Activated CD4-positive, alpha-beta T cell treated with anti-CD3 and anti-CD28 coated beads, Interleukin-2, amount 50 U/mL, for 1 hour (primary cell): ENCODE measurements at regions not wholly inside any gene's neighbourhood (a gene's known extent, or its start where the extent isn't known, plus 50 kb on each side); places are given as distances from the start of the nearest gene placed in this dataset.
A peak's percentile ranks its signal among the peaks of the same experiment; 100 is the strongest.
"Not testable (repeated sequence)": the region's sequence is repeated elsewhere in the genome, so short reads cannot be mapped to it uniquely, and the experiment has no call there.

ENCODE experiments used
- DNase-seq: peaks from one replicate; pipeline ENCODE4 v3.0.0-alpha.2; 2020

- no peak for DNase-seq
Observed at GRCh38 chr10:3944591-3944990, 159.6 kb upstream of the KLF6 start.

GRCh38 chr10:3943695-3944257 lies 158.8 kb upstream of the KLF6 start:
- no peak for DNase-seq

DNA sequence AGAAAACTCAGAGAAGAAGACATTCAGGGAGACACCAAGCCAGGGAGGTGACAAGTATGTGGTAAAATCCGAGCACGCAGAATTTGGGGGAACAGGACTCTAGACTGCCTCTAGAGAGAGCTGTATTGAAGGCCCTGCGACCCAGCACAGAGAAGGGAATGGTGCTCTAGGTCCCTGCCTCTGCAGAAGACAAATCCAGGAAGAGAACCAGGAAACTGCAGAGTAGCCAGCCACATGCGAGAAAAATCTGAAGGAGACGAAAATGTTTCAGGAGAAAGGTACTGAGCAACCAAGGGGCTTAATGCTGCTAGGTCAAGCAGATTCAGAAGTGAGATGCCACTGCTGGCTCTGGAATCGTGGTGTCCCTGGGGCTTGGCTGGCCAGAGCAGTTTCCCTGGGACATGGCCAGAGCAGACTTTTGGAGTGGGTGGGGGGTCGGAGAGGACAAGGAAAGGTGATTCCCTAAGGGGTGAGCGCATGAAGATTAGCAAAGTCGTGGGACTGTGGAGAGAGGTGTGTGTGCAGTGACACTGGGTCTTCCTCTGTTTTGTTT lies 158.0 kb upstream of the KLF6 start:
- no peak for DNase-seq

- DNase-seq = no peak
Observed at GRCh38 chr10:3941676-3942075, 156.7 kb upstream of the KLF6 start.

DNA sequence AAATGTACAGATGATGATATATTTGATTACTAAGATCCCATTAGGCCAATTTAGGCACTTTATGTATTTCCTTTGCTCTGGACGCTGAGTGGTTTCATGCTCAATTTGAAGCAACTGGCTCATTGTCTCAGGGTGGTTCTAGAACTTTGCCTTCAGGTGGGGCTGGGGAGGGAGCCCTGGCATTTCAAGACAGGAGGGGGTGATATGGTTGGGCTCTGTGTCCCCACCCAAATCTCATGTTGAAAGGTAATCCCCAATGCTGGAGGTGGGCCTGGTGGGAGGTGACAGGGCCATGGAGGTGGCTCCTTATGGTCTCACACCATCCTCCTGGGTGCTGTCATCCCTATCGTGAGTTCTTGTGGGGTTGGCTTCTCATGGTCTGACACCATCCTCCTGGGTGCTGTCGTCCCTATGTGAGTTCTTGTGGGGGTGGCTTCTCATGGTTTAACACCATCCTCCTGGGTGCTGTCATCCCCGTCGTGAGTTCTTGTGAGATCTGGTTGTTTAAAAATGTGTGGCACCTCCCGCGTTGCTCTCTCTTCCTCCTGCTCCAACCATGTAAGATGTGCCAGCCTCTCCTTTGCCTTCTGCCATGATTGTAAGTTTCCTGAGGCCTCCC lies 151.5 kb upstream of the KLF6 start:
- no peak for DNase-seq

DNA sequence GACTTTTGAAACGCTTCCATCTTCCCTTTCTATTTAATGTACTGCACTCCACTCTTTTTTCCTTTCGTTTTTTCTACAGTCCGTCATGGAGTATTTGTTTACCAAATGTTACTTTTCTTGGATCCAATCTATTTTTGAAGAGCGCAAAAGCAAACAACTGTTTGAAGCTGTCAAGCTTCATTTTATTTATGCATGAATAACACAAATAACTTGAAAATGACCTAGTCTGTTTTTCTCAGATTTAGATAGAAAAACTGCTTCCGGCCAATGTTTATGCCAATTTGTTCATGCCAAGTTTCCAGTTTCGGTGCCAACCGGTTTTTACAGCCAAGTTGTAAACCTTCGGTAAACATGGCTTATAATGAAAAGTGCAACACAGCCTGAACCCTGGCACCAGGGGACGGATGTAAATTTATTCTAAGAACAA lies 150.9 kb upstream of the KLF6 start:
- no peak for DNase-seq

GRCh38 chr10:3935141-3935540 lies 150.1 kb upstream of the KLF6 start:
- DNase-seq = peak; percentile 29

- no peak for DNase-seq
Observed at GRCh38 chr10:3933733-3934132, 148.7 kb upstream of the KLF6 start.

GRCh38 chr10:3932597-3933375 lies 147.8 kb upstream of the KLF6 start:
- no peak for DNase-seq

DNA sequence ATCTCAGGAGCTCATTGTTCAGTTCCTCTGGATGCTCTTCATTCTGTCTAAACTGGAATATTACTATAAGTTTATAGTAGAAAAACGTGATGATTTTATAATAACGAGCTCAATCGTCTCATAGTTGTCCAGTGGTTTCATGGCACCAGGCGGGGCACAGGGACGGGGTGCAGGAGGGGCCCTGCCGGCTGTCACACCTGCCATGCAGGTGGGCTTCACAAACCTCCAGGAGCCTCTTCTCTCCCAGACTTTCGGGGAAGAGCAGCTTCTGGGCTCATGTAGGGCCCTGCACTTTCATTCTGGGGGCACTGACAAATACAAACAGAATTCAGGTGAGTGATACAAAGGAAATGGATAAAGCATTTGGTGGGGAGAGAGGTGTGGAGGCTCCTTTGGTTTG lies 146.9 kb upstream of the KLF6 start:
- DNase-seq = no peak

GRCh38 chr10:3931224-3931623 lies 146.2 kb upstream of the KLF6 start:
- no peak for DNase-seq

GRCh38 chr10:3928569-3928968 lies 143.6 kb upstream of the KLF6 start:
- no peak for DNase-seq

GRCh38 chr10:3928078-3928477 lies 143.1 kb upstream of the KLF6 start:
- no peak for DNase-seq

- DNase-seq = no peak
Observed at GRCh38 chr10:3926675-3927525, 141.9 kb upstream of the KLF6 start.

DNA sequence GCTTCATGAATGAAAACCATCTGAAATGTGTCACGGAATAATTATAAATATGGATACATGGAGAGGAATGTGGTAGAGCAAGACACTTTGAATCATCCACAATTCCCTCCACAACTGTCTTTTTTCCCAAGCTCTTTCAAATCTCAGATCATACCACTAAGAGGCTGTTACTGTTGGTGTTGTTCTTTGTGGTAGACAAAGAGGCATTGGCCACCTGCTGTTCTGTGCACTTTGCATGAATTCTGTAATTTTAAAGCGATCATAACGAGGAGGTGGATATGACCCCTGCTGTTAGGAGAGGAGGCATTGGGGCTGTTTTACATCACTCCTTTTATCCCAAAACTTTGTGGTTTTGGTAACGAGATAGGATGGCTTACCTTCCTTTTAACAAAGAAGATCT lies 141.2 kb upstream of the KLF6 start:
- DNase-seq = no peak

DNA sequence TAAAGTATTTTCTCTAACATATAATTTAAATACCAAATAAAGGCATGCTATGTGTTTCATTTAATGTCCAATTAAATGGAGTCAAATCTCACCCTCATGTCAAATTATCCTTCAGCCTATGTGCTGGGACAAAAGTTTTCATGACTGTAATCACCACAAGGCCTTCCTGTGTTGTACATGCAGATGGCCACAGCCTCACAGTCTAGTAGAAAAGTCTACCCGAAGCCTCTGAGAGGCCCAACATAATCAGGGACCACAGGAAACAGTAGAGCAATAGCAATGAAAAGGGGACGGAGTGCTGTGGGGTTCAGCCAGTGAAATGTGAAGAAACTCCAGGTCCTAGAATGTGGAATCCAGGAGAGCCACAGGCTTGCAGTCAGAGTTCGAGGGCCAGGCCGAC lies 140.2 kb upstream of the KLF6 start:
- no peak for DNase-seq

- no peak for DNase-seq
Observed at GRCh38 chr10:3924344-3924743, 139.3 kb upstream of the KLF6 start.

DNA sequence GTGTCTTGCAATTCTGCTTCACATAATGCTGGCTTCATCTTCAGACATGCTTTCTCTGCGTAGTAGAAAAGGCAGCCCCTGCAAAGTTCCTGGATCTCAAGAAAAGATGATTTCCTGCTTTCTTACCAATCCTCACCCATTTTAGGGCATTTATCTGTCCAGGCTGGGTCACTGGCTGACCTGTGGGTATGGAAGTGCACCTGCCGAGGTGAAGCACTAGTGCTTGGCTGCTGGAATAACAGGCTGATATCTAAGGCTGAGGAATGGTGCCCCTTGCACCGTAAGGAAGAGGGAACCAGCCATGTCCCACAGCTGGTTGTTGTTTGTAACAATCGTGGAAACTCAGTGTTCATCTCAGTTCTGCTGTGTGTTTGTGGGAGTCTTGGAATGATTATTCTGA lies 138.0 kb upstream of the KLF6 start:
- DNase-seq = no peak

DNA sequence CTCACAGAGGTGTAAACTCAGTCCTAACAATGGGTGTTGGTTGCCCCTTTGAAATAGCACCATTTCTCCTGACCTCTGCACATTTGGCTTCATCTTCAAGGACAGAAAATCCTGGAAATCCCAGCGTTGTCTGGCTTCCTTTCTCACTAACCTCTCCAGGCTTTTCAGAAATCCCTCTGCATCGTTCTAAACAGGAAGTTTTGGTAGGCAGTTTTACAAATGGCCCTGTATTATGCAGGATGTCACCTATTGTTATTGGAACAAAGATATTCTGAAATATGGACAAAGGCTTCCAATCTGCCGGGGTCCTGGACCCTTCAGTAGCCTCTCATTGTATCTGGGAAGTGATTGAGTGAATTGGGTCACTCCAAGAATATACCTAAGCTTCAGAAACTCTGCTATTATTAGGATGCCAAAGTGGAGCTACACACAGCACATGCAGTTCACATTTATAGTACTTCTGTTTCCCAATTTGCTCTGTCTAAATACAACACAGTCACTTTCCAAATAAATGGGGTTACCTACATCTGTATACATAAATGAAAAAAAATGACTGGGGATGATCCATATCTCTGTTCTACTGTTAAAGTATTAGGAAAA lies 134.8 kb upstream of the KLF6 start:
- DNase-seq = no peak

- DNase-seq = not testable (repeated sequence)
Observed at GRCh38 chr10:3917392-3917791, 132.4 kb upstream of the KLF6 start.

GRCh38 chr10:3914733-3915132 lies 129.7 kb upstream of the KLF6 start:
- DNase-seq = no peak

- no peak for DNase-seq
Observed at GRCh38 chr10:3911713-3912442, 126.9 kb upstream of the KLF6 start.
